A549 (cell line): ENCODE measurements at regions not wholly inside any gene's neighbourhood (a gene's known extent, or its start where the extent isn't known, plus 50 kb on each side); places are given as distances from the start of the nearest gene placed in this dataset.

ENCODE experiments used
- BHLHE40 ChIP-seq: IDR thresholded peaks from 2 replicates; pipeline ENCODE4 v1.6.1; 2012; ENCODE audit warnings: low read depth, low read length, inconsistent platforms
- CTCF ChIP-seq: fragments of >200 bp; sonication (Bioruptor Twin); formaldehyde crosslinking; IDR thresholded peaks from 3 replicates; pipeline ENCODE4 v1.5.1; 2016
- EHMT2 ChIP-seq: fragments of 200-600 bp; sonication (generic); IDR thresholded peaks from 2 replicates; pipeline ENCODE4 v1.6.1; 2016; ENCODE audit warnings: antibody characterized with exemption, low read depth, mild to moderate bottlenecking, moderate library complexity
- EP300 ChIP-seq, 2 experiments: fragments of >200 bp; sonication (Bioruptor Twin); formaldehyde crosslinking; IDR thresholded peaks; 2 replicates in 1 of 2; 3 replicates in 1 of 2; pipeline ENCODE4 v1.6.1; 2016 to 2017
- ESRRA ChIP-seq: fragments of 150-350 bp; IDR thresholded peaks from 2 replicates; pipeline ENCODE4 v1.6.1; 2014; ENCODE audit warnings: mild to moderate bottlenecking, low read length, borderline replicate concordance
- RFX5 ChIP-seq: fragments of 450-650 bp; IDR thresholded peaks from 2 replicates; pipeline ENCODE4 v1.7.1; 2014; ENCODE audit warnings: antibody characterized with exemption, mild to moderate bottlenecking, moderate library complexity

GRCh38 chrX:81662381-81662780 lies 460.5 kb downstream of the SH3BGRL start:
- TF ChIP-seq CTCF = no peak
- TF ChIP-seq EHMT2 = no peak
- no peak for TF ChIP-seq ESRRA
- TF ChIP-seq EP300 (IDR thresholded peaks at IDR 0.05) = no peak
- no peak for TF ChIP-seq BHLHE40
- no peak for TF ChIP-seq RFX5
